Fibroblast of villous mesenchyme (primary cell): ENCODE measurements at regions not wholly inside any gene's neighbourhood (a gene's known extent, or its start where the extent isn't known, plus 50 kb on each side); places are given as distances from the start of the nearest gene placed in this dataset.

Experiments
- DNase-seq: peaks from one replicate; pipeline ENCODE4 v3.0.0-alpha.2; 2010; ENCODE audit warnings: low read depth
- H3K4me3 ChIP-seq: 2 replicates; pipeline ENCODE4 v1.5.1; 2011; ENCODE audit warnings: low read depth, mild to moderate bottlenecking, low read length
- CTCF ChIP-seq: IDR thresholded peaks from 2 replicates; pipeline ENCODE4 v1.5.1; 2012; ENCODE audit warnings: low read depth, mild to moderate bottlenecking, low read length; ENCODE audit not compliant: insufficient read depth

DNA sequence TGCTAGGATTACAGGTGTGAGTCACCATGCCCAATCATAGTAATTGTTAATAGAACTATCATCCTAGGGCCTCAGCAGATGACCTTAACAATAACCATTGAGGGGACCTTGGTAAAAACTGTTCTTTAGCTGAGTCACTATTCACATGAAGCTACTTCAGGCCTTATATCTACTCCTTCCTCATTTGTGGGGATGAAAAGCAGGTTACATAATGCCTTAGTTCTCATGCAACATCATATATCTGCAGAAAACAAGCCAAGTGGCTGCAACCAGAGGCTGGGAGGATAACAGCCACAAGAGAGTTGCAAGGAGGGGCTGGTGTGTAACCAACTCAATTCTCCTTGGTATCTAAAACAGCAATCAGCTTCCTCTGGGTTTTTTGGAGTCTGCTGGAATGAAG is 445.4 kb downstream of the NBAS start:
- DNase-seq: no peak
- no peak for TF ChIP-seq CTCF
- no peak overlapping the region for H3K4me3 ChIP-seq

DNA sequence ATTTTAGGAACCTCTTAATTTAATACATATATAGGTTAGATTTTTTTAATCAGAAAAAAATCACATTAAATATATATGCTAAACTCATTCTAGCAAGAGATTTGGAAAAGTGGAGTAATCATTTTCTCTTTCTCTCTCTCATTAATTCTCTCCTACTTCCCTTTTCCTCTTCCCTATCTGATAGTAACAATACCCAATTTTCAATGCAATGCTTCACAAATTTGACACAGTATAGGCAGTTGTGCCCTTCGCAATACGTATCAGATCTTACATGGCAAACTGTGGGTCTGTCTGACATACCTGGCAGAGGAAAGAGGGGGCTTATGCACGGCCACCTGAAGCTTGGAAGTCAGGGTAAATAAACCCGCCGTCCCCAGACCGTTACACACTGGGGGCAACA is 444.3 kb downstream of the NBAS start:
- H3K4me3 ChIP-seq: no peak overlapping the region
- no peak for TF ChIP-seq CTCF
- DNase-seq: no peak
